GM19467 (cell line): ENCODE measurements at regions not wholly inside any gene's neighbourhood (a gene's known extent, or its start where the extent isn't known, plus 50 kb on each side); places are given as distances from the start of the nearest gene placed in this dataset.
"Not testable (repeated sequence)": the region's sequence is repeated elsewhere in the genome, so short reads cannot be mapped to it uniquely, and the experiment has no call there.

Experiments
- ATAC-seq: cut with Tn5 transposase; IDR thresholded peaks from one replicate; pipeline ENCODE4 v1.9.1; 2021; ENCODE audit warnings: mild to moderate bottlenecking, moderate library complexity; ENCODE audit not compliant: unreplicated experiment

DNA sequence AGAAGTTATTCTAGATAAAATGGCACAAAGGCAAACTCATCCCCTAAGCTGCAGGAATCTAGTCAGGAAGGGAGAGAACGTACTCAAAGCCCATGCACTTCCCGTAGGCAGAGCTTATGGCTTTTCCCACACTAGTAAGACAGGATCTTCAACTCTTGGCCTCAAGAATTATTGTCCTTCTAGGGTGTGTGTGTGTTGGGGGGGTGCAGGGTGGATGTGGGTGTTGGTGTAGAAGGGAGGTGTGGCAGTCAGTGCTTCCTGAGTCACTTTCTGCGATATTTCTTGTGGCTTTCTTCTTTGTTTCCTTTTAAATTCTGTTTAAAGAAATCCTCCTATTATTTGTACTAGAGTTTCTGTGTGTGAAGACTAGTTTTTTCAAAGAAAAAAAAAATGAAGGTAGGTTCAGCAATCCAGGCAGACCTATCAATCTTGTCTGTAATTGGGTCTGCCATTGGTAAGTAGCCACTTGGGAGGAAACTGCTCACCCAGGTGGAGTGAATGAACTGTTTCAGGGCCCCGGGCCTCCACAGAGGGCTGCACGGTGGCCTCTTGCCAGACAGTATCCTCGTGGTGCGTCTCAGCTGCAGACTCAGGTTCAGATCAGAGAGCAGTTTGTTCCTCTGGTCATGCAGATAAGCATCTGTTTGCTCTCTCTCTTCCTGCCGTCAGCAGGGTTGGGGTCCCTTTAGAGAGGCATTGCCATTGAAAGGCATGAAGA, 131.9 kb downstream of the NPR3 start:
- no peak for ATAC-seq

DNA sequence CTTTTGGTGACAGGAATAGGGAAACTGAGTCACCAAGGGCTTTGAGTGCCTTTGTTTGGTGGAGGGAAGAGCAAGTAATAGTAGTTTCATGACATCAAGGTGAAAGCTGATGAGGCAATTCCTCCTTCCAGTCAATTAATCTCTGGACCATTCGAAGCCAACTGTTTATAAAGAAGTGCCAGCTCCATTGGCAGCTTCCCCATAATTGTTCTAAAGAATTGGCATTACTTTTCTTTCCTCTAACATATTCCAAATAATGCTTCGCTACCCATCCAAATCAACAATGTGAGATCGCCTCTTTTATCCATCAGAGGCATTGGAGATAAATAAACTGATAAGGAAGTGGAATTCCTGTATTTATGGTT, 132.4 kb downstream of the NPR3 start:
- ATAC-seq = no peak

DNA sequence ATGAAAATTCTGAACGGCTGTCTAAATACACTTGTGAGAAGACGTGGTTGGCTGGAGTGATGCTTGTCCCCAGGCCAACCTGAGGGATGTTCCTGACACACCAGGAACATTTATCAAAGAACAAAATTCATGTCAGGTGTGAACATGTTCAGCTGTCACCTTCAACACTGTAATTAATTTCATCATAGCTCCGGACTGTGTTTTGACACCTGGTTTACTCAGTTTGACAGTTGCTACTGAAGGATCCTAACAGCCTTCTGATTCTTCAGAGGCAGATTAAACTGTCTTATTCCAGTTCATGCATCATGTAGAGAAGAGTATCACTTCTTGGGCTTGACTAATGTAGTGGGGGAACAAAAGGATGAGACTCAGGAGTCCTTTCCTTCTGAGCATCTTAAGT, 134.1 kb downstream of the NPR3 start:
- ATAC-seq = no peak

DNA sequence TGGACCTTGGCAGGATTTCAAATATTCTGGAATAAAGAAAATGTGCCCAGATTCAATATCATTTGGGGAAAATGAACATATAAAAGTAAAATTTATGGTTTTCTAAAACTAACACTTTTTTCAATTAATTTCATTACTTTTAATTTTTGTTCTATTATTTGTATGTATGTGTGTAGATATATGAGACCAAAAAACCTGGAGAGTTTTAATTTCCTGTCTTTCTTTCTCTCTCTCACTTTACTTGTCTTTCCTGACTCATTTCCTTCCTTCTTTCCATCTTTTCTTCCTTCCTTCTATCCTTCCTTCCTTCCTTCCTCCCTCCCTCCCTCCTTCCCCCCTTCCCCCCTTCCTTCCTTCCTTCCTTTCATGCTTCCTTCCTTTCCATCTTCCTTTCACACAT, 137.0 kb downstream of the NPR3 start:
- no peak for ATAC-seq

DNA sequence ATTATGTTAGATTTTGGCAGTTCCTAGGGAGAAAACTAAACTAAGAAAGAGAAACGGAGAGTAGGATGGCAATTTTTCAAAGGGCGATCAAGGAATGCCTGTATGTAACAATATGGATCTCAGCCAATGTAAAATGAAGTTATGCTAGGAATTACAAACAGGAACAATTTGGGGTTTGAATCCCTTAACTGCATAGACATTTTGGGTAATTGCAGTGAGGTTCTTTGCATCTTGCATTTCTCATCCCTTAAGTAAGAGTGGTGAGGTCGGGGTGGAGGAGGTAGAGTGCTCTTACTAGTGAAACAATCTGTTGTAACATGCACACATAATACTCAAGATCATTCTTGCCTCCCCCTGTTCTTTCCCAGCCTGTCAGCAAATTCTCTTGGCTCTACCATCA, 137.6 kb downstream of the NPR3 start:
- ATAC-seq = no peak

DNA sequence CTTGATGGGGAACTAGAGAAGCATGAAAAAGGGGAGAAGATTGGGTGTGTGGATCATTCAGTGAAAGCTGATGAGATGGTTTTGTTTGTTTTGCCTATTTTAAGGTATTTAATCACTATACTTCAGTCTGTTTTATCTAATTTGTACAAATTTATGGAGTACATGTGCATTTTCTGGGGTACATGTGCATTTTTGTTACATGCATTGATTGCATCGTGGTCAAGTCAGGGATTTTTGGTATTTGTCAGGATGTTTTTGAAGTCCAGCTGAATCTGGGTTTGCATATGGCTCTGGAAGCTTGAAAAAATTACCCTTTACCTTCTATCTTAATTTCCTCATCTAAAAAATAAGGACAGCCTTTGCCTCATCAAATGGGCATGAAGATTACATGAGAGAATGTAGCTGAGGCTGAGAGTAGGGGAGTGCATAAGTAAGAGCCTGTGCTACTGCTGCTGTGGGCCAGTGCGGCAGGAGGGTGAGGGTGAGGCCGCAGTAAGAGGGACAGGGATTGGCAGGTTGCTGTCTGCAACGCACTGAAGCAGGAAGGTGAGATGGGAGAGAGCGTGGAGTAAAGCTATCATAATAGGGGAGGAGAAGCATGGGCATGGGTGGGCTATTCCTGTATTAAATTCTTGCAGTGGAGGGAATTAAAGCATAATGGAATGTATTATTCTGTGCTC, 139.8 kb downstream of the NPR3 start:
- no peak for ATAC-seq

DNA sequence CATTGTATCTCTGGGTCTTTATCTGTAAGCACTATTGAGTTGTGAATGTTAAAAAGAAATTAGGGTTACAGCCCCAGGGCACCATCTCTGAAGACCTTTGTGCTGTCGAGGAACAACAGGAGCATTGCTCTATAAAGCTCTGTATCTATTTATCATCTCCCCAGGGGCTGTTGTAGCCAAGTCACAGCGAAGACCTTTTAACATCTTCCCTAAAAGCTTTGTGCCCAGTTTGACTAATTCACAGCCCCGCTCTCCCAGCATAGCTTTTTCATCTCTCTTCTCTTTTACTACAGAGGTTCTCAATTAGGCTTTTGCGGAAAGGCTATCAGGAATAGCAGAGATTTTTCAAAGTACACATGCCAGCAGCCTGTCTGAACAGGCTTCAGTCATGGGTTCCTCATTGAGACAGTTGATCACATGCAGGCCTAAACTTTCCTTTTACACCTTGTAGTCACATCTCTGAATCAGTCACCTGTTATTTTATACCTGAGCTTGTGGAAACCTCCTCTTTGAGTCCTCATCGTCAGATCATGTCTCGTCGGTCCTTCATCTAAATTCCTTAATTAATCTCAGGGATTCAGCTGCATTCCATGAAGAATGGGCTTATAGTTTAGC, 140.5 kb downstream of the NPR3 start:
- ATAC-seq = no peak

DNA sequence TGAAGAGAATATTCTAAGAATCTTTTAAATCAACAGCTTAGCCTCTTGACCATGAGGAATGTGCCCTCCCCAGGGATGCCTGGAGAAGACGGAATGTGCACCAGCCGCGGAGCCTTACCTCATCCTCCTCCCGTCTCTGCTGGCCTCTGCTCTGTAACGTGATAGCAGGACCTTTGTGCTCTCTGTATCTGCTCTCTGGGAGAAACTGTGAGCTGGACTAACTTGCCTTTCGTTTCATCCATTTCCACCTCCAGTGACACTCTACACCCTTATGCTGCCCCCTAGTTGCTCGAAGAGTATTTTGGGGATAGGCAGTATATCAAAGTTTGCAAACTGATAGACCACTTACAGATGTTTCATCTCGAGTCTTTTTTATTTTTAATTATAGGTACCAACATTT, 141.4 kb downstream of the NPR3 start:
- ATAC-seq = no peak

DNA sequence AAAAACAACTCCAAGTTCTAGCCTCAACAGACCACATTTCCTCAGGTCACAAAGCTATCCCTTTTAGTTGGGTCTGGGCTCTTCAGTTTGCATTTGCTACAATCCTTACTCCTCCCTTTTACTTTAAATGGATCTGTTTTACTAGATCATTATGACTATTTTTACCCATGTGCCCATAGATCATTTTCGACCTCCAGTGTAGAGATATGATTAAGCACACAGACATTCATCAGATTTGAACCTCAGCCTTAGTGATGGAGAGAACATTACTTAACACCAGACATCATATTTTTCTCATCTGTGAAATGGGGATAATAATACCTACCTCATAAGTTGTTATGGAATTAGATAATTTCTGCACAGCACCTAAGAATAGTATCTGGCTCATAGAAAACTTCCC, 141.9 kb downstream of the NPR3 start:
- no peak for ATAC-seq

DNA sequence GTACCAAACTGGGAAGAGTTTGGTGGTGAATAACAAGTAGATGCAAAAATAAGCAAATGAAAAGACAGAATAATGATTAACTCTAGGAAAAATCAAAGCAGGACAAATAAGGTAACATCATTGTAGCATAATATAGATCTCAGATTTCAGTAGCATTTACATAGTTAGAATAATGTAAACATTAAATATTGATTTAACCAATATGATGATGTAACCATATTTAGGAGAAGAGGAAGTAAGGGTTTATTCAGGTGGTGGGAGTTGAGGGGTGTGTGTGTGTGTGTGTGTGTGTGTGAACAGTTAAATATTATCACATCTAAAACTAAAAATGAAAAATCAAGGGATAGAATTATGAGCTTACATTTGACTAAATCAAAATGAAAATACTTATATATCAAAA, 143.4 kb downstream of the NPR3 start:
- ATAC-seq = no peak

DNA sequence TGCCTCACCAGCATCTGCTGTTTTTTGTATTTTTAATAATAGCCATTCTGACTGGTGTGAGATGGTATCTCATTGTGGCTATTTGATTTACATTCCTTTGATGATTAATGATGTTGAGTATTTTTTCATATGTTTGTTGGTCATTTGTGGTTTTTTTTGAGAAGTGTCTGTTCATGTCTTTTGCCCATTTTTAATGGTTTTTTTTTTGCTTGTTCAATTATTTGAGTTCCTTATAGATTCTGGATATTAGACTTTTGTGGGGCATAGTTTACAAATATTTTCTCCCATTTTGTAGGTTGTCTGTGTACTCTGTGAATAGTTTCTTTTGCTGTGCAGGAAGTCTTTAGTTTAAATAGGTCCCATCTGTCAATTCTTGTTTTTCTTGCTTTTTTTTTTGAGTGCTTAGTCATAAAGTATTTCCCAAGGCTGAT, 148.1 kb downstream of the NPR3 start:
- ATAC-seq = no peak

DNA sequence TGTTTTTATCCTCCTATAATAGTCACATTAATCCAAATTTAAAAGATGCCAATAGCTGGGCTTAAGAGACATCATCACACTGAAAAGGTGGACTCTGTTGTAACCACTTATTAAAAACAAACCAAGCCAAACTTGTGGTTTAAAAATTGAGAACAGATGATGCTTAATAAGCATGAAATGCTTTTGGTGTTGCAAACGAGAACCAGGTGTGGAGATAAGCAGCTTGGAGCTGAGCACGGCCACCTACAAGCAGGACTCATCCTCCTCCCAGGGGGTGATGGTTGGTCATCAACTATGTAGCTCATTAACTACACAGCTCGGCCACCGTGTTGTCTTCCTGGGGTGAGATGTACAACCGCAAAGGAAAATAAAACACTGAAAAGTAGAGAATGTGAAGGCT, 154.4 kb downstream of the NPR3 start:
- no peak for ATAC-seq

DNA sequence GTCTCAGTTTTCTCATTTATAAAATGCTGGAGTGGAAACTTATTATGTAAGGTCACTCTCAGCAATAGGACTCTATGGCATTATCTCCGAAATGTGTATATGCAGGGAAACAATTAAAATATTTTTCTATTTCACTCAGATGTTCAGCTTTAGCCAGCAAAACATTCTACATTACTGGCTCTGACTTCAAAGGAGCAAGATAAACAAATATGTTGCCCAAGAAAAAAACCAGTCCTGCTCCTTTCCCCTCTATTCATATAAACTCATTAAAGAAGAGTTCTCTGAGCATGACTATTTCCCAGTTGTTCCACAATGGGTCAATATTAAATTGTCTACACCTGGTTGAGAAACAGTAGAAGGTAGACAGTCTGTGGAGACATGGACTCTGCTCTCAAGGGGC, 155.0 kb downstream of the NPR3 start:
- ATAC-seq = no peak

DNA sequence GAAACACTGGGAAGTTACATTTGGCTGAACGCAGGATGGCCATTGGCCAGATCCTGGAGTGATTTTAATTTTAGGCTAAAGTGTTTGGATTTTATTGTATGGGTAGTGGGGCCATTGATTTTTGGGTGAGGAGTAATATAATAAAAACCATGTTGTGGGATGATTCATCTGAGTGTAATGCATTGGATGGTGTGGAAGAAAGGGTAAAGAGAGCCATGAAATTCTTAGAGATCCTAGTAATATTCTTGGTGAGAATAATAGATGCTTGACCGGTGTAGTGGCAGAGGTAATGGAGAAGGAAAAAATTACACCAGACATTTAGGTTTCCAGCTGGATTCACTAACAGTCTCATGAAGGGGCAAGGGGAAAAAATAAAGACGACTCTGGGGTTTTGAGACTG, 158.1 kb downstream of the NPR3 start:
- no peak for ATAC-seq

DNA sequence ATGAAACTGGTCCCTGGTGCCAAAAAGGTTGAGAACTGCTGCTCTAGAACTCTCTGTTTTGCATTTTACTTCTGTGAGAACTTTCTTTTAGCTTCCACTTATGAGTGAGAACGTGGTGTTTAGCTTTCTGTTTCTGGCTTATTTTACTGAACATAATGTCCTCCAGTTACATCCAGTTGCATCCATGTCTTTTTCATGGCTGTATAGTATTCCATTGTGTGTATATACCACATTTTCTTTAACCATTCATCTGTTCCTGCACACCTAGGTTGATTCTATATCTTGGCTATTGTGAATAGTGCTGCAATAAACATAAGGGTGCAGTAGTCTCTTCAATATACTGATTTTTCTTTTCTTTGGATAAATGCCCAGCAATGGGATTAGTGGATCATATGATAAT, 165.7 kb downstream of the NPR3 start:
- no peak for ATAC-seq

DNA sequence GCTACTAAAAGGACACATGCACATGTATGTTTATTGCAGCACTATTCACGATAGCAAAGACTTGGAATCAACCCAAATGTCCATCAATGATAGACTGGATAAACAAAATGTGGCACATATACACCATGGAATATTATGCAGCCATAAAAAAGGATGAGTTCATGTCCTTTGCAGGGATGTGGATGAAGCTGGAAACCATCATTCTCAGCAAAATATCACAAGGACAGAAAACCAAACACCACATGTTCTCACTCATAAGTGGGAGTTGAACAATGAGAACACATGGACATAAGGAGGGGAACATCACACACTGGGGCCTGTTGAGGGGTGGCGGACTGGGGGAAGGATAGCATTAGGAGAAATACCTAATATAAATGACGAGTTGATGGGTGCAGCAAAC, 168.2 kb downstream of the NPR3 start:
- not testable (repeated sequence) for ATAC-seq

DNA sequence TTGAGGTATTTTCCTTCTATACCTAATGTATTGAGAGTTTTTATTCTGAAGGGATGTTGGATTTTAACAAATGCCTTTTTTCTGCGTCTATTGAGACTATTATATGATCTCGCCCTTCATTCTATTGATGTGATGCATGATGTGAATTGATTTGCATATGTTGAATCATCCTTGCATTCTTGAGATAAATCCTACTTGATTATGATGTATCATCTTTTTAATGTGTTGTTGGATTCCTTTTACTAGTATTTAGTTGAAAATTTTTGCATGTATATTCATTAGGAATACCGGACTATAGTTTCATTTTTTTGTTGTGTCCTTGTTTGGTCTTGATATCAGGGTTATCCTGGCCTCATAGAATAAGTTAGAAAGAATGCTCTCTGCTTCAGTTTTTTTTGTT, 169.7 kb downstream of the NPR3 start:
- ATAC-seq = no peak

DNA sequence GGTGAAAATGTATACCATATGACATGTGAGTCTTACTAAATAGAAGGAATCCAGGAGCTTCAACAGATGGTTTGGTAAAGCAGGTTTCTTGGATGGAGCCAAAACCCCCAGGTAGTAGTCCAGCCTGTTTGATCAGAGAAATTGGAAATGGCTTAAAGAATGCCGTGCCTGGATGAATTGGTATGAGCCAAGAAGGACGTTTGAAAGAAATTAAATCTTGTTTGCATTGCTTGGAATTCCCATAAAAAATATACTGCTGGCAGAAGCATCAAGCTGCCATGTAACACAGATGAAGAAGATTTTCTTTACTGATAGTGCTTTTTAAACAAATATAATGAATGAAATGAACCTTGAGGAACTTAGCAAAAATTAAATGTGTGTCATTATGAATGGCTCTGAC, 176.3 kb downstream of the NPR3 start:
- ATAC-seq = no peak

DNA sequence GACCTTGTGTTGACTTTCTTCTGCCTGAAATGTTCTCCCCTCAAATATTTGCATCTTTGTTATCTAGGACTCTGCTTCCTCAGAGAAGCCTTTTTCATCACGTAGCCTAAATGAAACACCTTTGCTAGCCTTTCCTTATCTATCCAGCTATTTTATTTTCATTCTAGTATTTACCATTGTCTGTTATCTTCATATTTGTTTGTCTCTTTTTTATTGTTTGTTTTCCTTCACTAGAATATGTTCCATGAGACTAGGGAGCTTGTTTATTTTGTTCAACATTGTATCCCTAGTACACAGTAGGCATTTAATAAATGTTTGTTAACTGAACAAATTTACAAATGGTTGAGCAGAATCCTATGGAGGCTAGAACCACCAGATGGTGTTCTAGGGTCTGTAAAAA, 178.0 kb downstream of the NPR3 start:
- ATAC-seq = no peak

DNA sequence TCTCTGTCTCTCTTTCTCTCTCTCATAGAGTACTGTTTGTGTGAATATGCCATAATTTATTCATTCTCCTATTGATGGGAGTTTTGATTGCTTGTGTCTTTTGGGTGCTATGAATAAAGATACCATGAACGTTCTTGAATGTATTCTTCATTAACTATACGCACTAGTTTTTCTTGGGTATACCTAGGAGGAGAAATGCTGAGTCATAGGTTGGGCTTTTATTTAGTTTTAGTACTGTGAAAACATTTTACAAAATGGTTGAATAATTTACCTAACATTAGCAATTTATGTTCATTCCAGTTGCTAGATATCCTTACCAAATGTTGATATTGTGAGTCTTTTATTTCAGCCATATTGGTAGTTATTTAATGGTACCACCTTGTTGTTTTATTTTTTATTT, 192.5 kb downstream of the NPR3 start:
- no peak for ATAC-seq

DNA sequence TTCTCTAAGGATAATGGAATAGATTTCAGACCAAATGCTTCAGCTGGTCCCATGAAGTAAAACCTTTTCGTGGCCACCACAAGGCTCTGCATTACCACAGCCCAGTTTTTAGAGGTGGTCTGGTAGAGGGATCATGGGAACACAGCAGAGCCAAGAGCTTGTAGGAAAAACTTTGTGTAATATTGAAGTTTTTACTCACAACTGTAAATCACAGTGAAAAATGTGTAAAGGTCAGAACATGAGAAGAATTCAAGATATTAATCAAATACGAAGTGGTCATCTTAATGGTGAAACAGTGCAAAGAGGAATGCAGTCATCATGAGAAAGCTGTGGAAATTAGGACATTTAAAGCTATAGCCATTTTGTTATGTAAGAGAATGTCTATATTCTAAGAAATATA, 197.5 kb downstream of the NPR3 start:
- ATAC-seq = no peak

DNA sequence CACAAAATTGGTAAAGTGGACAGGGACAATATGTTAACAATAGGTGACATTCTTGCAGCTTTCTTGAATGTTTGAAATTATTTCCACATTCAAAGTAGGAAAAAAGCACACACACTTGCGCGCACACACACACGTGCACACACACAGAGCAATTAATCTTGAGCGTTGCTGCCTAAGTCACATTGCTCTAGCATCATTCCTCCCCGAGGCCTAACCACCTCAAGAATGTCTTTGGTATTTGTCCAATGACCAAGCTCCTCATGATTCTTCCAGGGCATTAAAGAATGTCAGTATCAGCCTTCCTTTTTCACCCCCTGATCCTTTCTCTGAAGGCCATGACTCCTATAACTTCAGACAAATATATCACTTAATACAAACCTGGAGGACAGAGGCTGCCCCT, 198.1 kb downstream of the NPR3 start:
- ATAC-seq = no peak

DNA sequence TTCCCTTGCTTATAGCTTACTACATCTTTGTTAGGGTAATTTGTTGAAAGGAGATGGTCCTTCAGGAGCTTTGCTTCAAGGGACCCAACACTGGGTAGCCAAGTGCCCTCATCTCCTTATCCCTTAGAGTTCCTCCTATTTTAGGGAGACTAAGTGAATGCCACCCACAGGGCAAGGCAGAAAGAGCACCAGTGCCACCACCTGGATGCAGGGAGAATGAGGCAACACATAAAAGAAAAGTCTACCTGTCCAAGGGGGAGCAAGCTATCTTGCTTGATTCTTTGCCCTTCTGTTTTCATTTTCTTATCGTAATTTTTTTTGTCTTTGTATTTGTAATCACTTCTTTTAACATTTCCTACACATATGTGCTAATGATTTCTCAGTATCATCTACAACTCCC, 205.5 kb downstream of the NPR3 start:
- no peak for ATAC-seq
